Motor neuron (in vitro differentiated cells): ENCODE measurements at regions not wholly inside any gene's neighbourhood (a gene's known extent, or its start where the extent isn't known, plus 50 kb on each side); places are given as distances from the start of the nearest gene placed in this dataset.

Source experiments
- ATAC-seq, 8 experiments: fragments of 200-7000 bp; cut with Tn5 transposase; replicated peaks in 6 of 8; 2 replicates each; pipeline ENCODE4 v1.8.0; 2021; ENCODE audit warnings: mild to moderate bottlenecking in 8 of 8, moderate library complexity in 8 of 8
- H3K27ac ChIP-seq, 2 donors: fragments of 250-450 bp; sonication (Bioruptor Pico); 2 replicates each; pipeline ENCODE4 v1.9.0; 2021; ENCODE audit warnings: antibody characterized with exemption in 2 of 2, mild to moderate bottlenecking in 2 of 2, moderate library complexity in 1 of 2
- H3K4me1 ChIP-seq, 2 donors: fragments of 250-450 bp; sonication (Bioruptor Pico); replicated peaks in 1 of 2; 2 replicates each; pipeline ENCODE4 v1.6.1; 2021; ENCODE audit warnings: antibody characterized with exemption in 2 of 2, mild to moderate bottlenecking in 2 of 2, moderate library complexity in 1 of 2
- H3K4me3 ChIP-seq, 5 donors: fragments of 250-450 bp; sonication (Bioruptor Pico); 2 replicates each; pipeline ENCODE4 v1.9.0; 2021; ENCODE audit warnings: antibody characterized with exemption in 5 of 5, mild to moderate bottlenecking in 5 of 5, moderate library complexity in 4 of 5
- WGBS, 10 experiments: fragments of 450-650 bp; shearing (Covaris generic); methylation state at CpG; one replicate each; pipeline ENCODE4 v1.0.0; 2022; 5-methylcytosine and 5-hydroxymethylcytosine counted together
- in situ Hi-C, 9 experiments: fragments of 400-800 bp; cut with MboI; loops; one replicate each; pipeline ENCODE4 v1.15.0; 2021; ENCODE audit warnings: low sequenced_read_pairs in 9 of 9, low pct_unique_long_range_greater_than_20kb in 2 of 9; ENCODE audit not compliant: unreplicated experiment in 9 of 9

DNA sequence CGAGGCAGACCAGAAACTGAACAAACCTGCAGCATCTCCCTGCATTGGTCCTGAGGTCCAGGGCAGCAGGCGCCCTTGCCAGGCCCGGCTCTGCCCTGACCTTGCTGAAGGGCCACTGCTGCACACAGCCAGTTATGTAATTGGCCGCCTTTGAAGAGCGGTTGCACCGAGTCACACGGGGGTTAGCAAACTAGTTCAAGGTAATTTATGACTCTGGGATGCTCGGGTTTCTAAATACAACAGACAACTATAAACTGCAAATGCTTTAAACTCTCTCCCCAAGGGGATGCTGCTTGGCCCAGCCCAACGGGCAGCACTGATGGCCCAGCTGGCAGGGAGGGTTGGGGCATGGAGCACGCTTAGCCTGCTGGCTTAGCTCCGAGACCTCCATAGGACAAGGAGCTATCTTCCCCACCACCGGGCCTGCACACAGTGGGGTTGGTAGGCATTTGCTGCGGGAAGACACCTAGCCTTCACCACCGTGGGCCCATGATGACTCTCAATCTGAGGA, 60.3 kb upstream of the IQSEC1 start:
- 35 to 100% (median 57%) methylated on average over 2 to 8 of the region's 14 CpGs; no CpG with 5 or more reads in 3 of the 10 experiments for WGBS, 10 experiments
- no peak overlapping the region for H3K4me3 ChIP-seq
- ATAC-seq, result peak in 4 of 8 experiments; percentile 25 to 66 (median 37)

DNA sequence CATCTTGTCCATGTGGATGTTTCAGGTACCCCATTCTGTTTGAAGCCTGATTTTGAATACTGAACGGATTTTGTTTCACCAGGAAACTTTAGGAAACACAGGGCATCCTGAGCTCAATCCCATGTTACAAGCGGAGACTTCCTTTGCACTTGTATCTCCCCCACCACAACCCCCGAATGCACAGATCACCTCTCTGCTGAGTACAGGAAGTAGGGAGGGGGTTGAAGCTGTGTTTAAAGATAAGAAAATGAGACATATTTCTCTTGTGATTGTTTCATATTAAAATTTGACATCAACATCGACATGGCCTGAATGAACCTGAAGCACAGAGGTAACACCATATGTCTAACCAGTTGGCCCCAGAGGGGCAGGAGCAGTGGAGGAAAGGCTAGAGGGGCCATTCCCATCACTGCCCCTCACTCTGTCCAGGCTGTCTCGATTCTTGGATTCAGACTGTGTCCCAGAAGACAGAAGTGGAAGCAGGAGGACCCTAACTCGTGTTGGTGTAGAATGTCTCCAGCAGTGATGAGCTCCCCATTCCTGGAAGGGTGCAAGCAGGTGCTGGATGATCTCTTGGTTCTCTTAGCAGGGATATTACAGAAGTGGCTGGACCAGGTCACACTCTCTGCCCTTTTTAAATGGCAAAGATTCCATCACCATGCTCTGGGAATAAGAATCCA, 59.6 kb upstream of the IQSEC1 start:
- no peak overlapping the region for H3K4me3 ChIP-seq
- no peak overlapping the region for H3K27ac ChIP-seq
- in situ Hi-C loops, result no loop called here
- no peak for ATAC-seq
- H3K4me1 ChIP-seq, result peaks cover 13 to 20% of the 10 kb centered on the region in 2 donors
- WGBS, 10 experiments, result 15 to 88% (median 48%) methylated on average over 2 to 5 of the region's 6 CpGs; no CpG with 5 or more reads in 3 of the 10 experiments

More for the DNA sequence above, 60.3 kb upstream of the IQSEC1 start:
- Histone ChIP-seq H3K4me1 (peaks cover 17 to 26% of the 10 kb centered on the region in 2 donors), H3K27ac (no peak overlapping the region)
- in situ Hi-C loops, result no loop called here

DNA sequence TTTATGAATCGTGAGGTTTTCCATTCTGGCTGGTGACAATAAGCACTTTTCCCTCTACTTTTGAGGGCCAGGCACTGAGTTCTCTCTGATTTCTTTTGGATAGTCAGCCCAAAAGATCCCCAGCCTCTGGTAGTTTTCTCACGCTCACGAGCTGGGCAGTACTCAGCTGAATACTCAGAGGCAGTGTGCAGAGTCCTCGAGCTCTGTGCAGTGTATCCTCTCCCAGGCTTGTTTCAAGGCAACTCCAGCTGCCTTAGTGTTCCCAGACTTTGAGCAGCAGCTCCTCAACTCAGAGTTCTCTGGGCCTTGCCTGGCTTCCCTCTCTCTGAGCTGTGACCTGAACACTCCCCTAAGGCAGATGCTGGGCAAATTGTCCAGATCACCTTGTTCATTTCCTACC, 59.1 kb upstream of the IQSEC1 start:
- H3K4me3 ChIP-seq, result no peak overlapping the region
- ATAC-seq, result no peak
- H3K4me1 ChIP-seq, result peaks cover 13 to 14% of the 10 kb centered on the region in 2 donors
- in situ Hi-C loops, result no loop called here
- WGBS, 10 experiments, result 25 to 82% (median 75%) methylated on average over 1 to 4 of the region's 4 CpGs; no CpG with 5 or more reads in 5 of the 10 experiments
- H3K27ac ChIP-seq, result no peak overlapping the region

- Histone ChIP-seq H3K4me1 (peaks cover 8 to 10% of the 10 kb centered on the region in 2 donors), H3K4me3 (no peak overlapping the region), H3K27ac (no peak overlapping the region)
- in situ Hi-C loops, result no loop called here
- no peak for ATAC-seq
- WGBS, 10 experiments, result 49 to 100% (median 57%) methylated on average over 1 to 3 of the region's 3 CpGs; no CpG with 5 or more reads in 2 of the 10 experiments
Measured at GRCh38 chr3:13130464-13131193, 57.4 kb upstream of the IQSEC1 start.

GRCh38 chr3:13125092-13126015, 52.1 kb upstream of the IQSEC1 start:
- H3K4me3 ChIP-seq, result no peak overlapping the region
- 56 to 73% methylated on average over 2 to 10 of the region's 13 CpGs; no CpG with 5 or more reads in 8 of the 10 experiments for WGBS, 10 experiments
- H3K4me1 ChIP-seq, result peaks cover 16 to 19% of the 10 kb centered on the region in 2 donors
- ATAC-seq, result no peak
- no peak overlapping the region for H3K27ac ChIP-seq
- in situ Hi-C loops, result no loop called here

DNA sequence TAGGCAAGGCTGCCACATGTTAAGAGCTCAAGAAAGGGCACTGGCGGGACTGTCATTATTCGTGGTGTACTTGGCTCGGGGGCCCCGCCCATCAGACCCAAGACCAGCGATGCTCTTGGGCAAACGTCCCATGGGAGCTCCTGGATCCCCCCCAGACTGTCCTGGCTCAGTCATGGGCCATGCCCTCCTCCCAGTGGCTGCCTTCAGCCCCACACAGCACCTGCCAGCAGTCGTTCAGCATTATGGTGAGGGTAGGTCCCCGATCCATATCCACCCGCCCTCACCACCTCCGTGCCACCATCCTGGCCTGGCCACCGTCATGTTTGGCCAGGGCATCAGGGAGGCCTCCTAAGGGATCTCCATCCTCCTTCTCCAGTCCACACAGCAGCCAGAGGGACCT, 51.4 kb upstream of the IQSEC1 start:
- H3K4me1 ChIP-seq, result peaks cover 19 to 23% of the 10 kb centered on the region in 2 donors
- ATAC-seq, result no peak
- H3K4me3 ChIP-seq, result no peak overlapping the region

GRCh38 chr3:13123765-13124164, 50.5 kb upstream of the IQSEC1 start:
- ATAC-seq, result no peak
- Histone ChIP-seq H3K4me1 (peaks cover 24 to 28% of the 10 kb centered on the region in 2 donors), H3K4me3 (no peak overlapping the region), H3K27ac (no peak overlapping the region)
- WGBS, 10 experiments, result 73 to 100% (median 84%) methylated on average over 1 to 8 of the region's 11 CpGs; no CpG with 5 or more reads in 5 of the 10 experiments
- in situ Hi-C loops, result no loop called here

More for the DNA sequence above, 51.4 kb upstream of the IQSEC1 start:
- H3K27ac ChIP-seq, result no peak overlapping the region
- in situ Hi-C loops, result no loop called here
- WGBS, 10 experiments, result 7 to 91% (median 64%) methylated on average over 2 to 6 of the region's 11 CpGs; no CpG with 5 or more reads in 6 of the 10 experiments

- peak overlapping the region; percentile 34 to 44 for H3K27ac ChIP-seq
- peaks cover 24 to 28% of the 10 kb centered on the region in 2 donors for H3K4me1 ChIP-seq
- in situ Hi-C loops, result no loop called here
- 43 to 83% (median 57%) methylated on average over 1 to 7 of the region's 10 CpGs; no CpG with 5 or more reads in 1 of the 10 experiments for WGBS, 10 experiments
- peak in 5 of 8 experiments; percentile 55 to 68 (median 68) for ATAC-seq
- no peak overlapping the region for H3K4me3 ChIP-seq
Measured at GRCh38 chr3:13123013-13123654, 49.9 kb upstream of the IQSEC1 start.
